OCI-LY7 (cell line): ENCODE measurements at regions not wholly inside any gene's neighbourhood (a gene's known extent, or its start where the extent isn't known, plus 50 kb on each side); places are given as distances from the start of the nearest gene placed in this dataset.

ENCODE experiments used
- BruUV-seq: library from RNA; stranded (reverse); fragments of 400-500 nt; replicated peaks from 2 replicates; lab custom pipeline; 2021; lab: Mats Ljungman, UMichigan
- CTCF ChIA-PET: fragments of 300-600 bp; sonication (Branson Sonifier 250); formaldehyde crosslinking; loops from one replicate; lab custom pipeline; 2022; ENCODE audit warnings: antibody characterized with exemption; ENCODE audit not compliant: unreplicated experiment; lab: Charles Lee
- POLR2A ChIA-PET: fragments of 300-600 bp; sonication (Branson Sonifier 250); formaldehyde crosslinking; loops from one replicate; lab custom pipeline; 2022; ENCODE audit warnings: antibody characterized with exemption; lab: Charles Lee
- DNase-seq: peaks from one replicate; pipeline ENCODE4 v3.0.0-alpha.2; 2015; ENCODE audit warnings: low spot score
- H2AFZ ChIP-seq: fragments of 200-600 bp; sonication (generic), shearing (Covaris generic); 2 replicates; pipeline ENCODE4 v1.6.1; 2014; ENCODE audit warnings: mild to moderate bottlenecking, antibody characterized with exemption, low read length, moderate library complexity
- H3K27ac ChIP-seq: fragments of 200-600 bp; sonication (generic); 2 replicates; pipeline ENCODE4 v1.5.1; 2014; ENCODE audit warnings: mixed run types, low read depth, mild to moderate bottlenecking, moderate library complexity, low read length, inconsistent platforms; ENCODE audit not compliant: poor library complexity, severe bottlenecking
- H3K36me3 ChIP-seq: fragments of 200-600 bp; sonication (generic); 2 replicates; pipeline ENCODE4 v1.6.1; 2014; ENCODE audit warnings: mild to moderate bottlenecking, antibody characterized with exemption, low read length, moderate library complexity, mixed read lengths; ENCODE audit not compliant: insufficient read depth
- H3K4me1 ChIP-seq: fragments of 200-600 bp; sonication (generic); 2 replicates; pipeline ENCODE4 v1.5.1; 2014; ENCODE audit warnings: mild to moderate bottlenecking, low read length; ENCODE audit not compliant: insufficient read depth, poor library complexity, severe bottlenecking
- H3K4me2 ChIP-seq: fragments of 200-600 bp; sonication (generic); 2 replicates; pipeline ENCODE4 v1.6.1; 2014; ENCODE audit warnings: mild to moderate bottlenecking, low read length
- H3K4me3 ChIP-seq: fragments of 200-600 bp; sonication (generic); 2 replicates; pipeline ENCODE4 v1.5.1; 2014; ENCODE audit warnings: mild to moderate bottlenecking, low read depth, low read length; ENCODE audit not compliant: poor library complexity, severe bottlenecking
- H3K79me2 ChIP-seq: fragments of 200-600 bp; sonication (generic); 2 replicates; pipeline ENCODE4 v1.6.1; 2016; ENCODE audit warnings: low read depth, mild to moderate bottlenecking, low read length, moderate library complexity, mixed read lengths; ENCODE audit not compliant: insufficient read depth
- H3K9me2 ChIP-seq: fragments of 200-600 bp; sonication (generic); 2 replicates; pipeline ENCODE4 v1.6.1; 2016; ENCODE audit warnings: mild to moderate bottlenecking, low read length, mixed read lengths; ENCODE audit not compliant: insufficient read depth
- H3K9me3 ChIP-seq: fragments of 200-600 bp; sonication (generic); 2 replicates; pipeline ENCODE4 v1.6.1; 2014; ENCODE audit warnings: mild to moderate bottlenecking, mixed run types, low read length, mixed read lengths
- H4K20me1 ChIP-seq: fragments of 200-600 bp; sonication (generic); 2 replicates; pipeline ENCODE4 v1.6.1; 2014; ENCODE audit warnings: mild to moderate bottlenecking, antibody characterized with exemption, low read length, moderate library complexity, mixed read lengths; ENCODE audit not compliant: insufficient read depth
- CTCF ChIP-seq: fragments of 200-600 bp; sonication (generic); conservative IDR thresholded peaks from 2 replicates; pipeline ENCODE4 v1.5.1; 2014; ENCODE audit warnings: mild to moderate bottlenecking, antibody characterized with exemption, low read length, moderate library complexity, mixed read lengths
- EZH2phosphoT487 ChIP-seq: fragments of 200-600 bp; sonication (generic); IDR thresholded peaks from 2 replicates; pipeline ENCODE4 v1.6.1; 2018; ENCODE audit warnings: low read depth, borderline replicate concordance, mild to moderate bottlenecking, mixed run types, antibody characterized with exemption, low read length, moderate library complexity, mixed read lengths
- intact Hi-C: fragments of 100-400 bp; cut with micrococcal nuclease; formaldehyde crosslinking; loops from one replicate; pipeline ENCODE4 v1.10.0; 2022; ENCODE audit not compliant: unreplicated experiment

- no peaks in the 10 kb centered on the region for H3K9me2 ChIP-seq
- H3K4me2 ChIP-seq, result no peak overlapping the region
- H3K79me2 ChIP-seq, result no peaks in the 10 kb centered on the region
- no peak overlapping the region for H3K27ac ChIP-seq
- no peak for DNase-seq
- CTCF ChIA-PET, result no interaction called here
- intact Hi-C loops, result no loop called here
- no peaks in the 10 kb centered on the region for H3K9me3 ChIP-seq
- TF ChIP-seq EZH2phosphoT487, result no peak
- no peak for TF ChIP-seq CTCF
- BruUV-seq, result no TSS peak
- H2AFZ ChIP-seq, result no peak overlapping the region
- H3K36me3 ChIP-seq, result no peaks in the 10 kb centered on the region
- POLR2A ChIA-PET, result interaction anchor here (0.6 to 0.7 kb wide), 2 partner anchors 32 to 508 kb away, joined by 3 read pairs; no protein-coding TSS in a partner anchor
- H3K4me3 ChIP-seq, result no peak overlapping the region
- H4K20me1 ChIP-seq, result no peaks in the 10 kb centered on the region
- H3K4me1 ChIP-seq, result no peaks in the 10 kb centered on the region
Measured at GRCh38 chr3:104388619-104389018, 978.1 kb upstream of the ALCAM start.

- ChIA-PET POLR2A (no interaction called here), CTCF (no interaction called here)
- H3K79me2 ChIP-seq, result no peaks in the 10 kb centered on the region
- H2AFZ ChIP-seq, result no peak overlapping the region
- no TSS peak for BruUV-seq
- H3K27ac ChIP-seq, result no peak overlapping the region
- no peaks in the 10 kb centered on the region for H3K36me3 ChIP-seq
- peak; percentile 7 for DNase-seq
- TF ChIP-seq EZH2phosphoT487 (no peak), CTCF (0 out of 2 replicates have a peak, but pooled peaks have one; percentile 25)
- no peaks in the 10 kb centered on the region for H3K9me3 ChIP-seq
- no peaks in the 10 kb centered on the region for H4K20me1 ChIP-seq
- intact Hi-C loops, result no loop called here
- no peak overlapping the region for H3K4me2 ChIP-seq
- no peaks in the 10 kb centered on the region for H3K9me2 ChIP-seq
- H3K4me1 ChIP-seq, result no peaks in the 10 kb centered on the region
- no peak overlapping the region for H3K4me3 ChIP-seq
Measured at GRCh38 chr3:104392327-104392726, 974.4 kb upstream of the ALCAM start.

- no TSS peak for BruUV-seq
- H3K9me2 ChIP-seq, result no peaks in the 10 kb centered on the region
- H3K27ac ChIP-seq, result no peak overlapping the region
- H3K4me1 ChIP-seq, result no peaks in the 10 kb centered on the region
- DNase-seq, result no peak
- H4K20me1 ChIP-seq, result no peaks in the 10 kb centered on the region
- ChIA-PET CTCF (no interaction called here), POLR2A (no interaction called here)
- H3K9me3 ChIP-seq, result no peaks in the 10 kb centered on the region
- TF ChIP-seq CTCF (no peak), EZH2phosphoT487 (no peak)
- no peak overlapping the region for H2AFZ ChIP-seq
- no peaks in the 10 kb centered on the region for H3K79me2 ChIP-seq
- no peak overlapping the region for H3K4me3 ChIP-seq
- intact Hi-C loops, result no loop called here
- no peak overlapping the region for H3K4me2 ChIP-seq
- H3K36me3 ChIP-seq, result no peaks in the 10 kb centered on the region
Measured at GRCh38 chr3:104396974-104397669, 969.6 kb upstream of the ALCAM start.
